Breast epithelium (tissue), 3 donors: ENCODE measurements at regions not wholly inside any gene's neighbourhood (a gene's known extent, or its start where the extent isn't known, plus 50 kb on each side); places are given as distances from the start of the nearest gene placed in this dataset.

Experiments
- POLR2A ChIP-seq: fragments of 450-650 bp; IDR thresholded peaks from one replicate; pipeline ENCODE4 v1.6.1; 2016; ENCODE audit warnings: antibody characterized with exemption, mild to moderate bottlenecking, moderate library complexity
- POLR2AphosphoS5 ChIP-seq, 3 donors: sonication (generic); formaldehyde crosslinking; IDR thresholded peaks; one replicate each; pipeline ENCODE4 v1.6.1; 2017; ENCODE audit warnings: antibody characterized with exemption in 3 of 3
- TF ChIP-seq, protein P1 (sequence below), 3 donors: fragments of 450-650 bp; IDR thresholded peaks; one replicate each; pipeline ENCODE4 v1.5.1; 2016 to 2017; ENCODE audit warnings: antibody characterized with exemption in 3 of 3, mild to moderate bottlenecking in 3 of 3, moderate library complexity in 3 of 3

DNA sequence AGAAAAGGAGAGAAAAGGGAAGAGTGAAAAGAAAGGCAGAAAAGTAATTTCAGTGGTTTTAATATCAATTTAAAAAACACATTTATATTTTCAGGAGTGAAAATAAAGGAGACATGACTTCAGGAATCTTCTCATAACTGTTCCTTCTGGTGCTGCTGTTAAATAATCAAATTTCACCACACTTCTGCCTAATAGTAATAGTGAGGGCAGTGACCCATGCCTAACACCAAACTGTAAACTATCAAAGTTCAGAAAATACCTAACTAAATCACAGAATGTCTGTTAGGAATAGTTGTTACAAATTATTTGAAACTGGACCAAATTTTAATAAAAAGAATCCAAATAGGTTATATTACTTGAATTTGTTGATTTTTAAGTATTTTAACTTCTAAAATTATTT lies 169.4 kb downstream of the RPL10L start:
- TF ChIP-seq, protein P1, sequence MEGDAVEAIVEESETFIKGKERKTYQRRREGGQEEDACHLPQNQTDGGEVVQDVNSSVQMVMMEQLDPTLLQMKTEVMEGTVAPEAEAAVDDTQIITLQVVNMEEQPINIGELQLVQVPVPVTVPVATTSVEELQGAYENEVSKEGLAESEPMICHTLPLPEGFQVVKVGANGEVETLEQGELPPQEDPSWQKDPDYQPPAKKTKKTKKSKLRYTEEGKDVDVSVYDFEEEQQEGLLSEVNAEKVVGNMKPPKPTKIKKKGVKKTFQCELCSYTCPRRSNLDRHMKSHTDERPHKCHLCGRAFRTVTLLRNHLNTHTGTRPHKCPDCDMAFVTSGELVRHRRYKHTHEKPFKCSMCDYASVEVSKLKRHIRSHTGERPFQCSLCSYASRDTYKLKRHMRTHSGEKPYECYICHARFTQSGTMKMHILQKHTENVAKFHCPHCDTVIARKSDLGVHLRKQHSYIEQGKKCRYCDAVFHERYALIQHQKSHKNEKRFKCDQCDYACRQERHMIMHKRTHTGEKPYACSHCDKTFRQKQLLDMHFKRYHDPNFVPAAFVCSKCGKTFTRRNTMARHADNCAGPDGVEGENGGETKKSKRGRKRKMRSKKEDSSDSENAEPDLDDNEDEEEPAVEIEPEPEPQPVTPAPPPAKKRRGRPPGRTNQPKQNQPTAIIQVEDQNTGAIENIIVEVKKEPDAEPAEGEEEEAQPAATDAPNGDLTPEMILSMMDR (IDR thresholded peaks at IDR 0.05): no peak
- TF ChIP-seq POLR2AphosphoS5 (IDR thresholded peaks at IDR 0.05): no peak
- no peak for TF ChIP-seq POLR2A
